ENCODE measurements at regions not wholly inside any gene's neighbourhood (a gene's known extent, or its start where the extent isn't known, plus 50 kb on each side); places are given as distances from the start of the nearest gene placed in this dataset.

GRCh38 chr10:84007482-84007881 lies 131.8 kb upstream of the GHITM start:
- no peak for TF ChIP-seq CTCF (IDR thresholded peaks at IDR 0.05)
- TF ChIP-seq POLR2AphosphoS5 (IDR thresholded peaks at IDR 0.05; ENCODE audit: insufficient read depth in 1 of 2, low read depth in 1 of 2), result no peak
- TF ChIP-seq POLR2A (IDR thresholded peaks at IDR 0.05), result no peak

All from vagina (tissue), 2 donors.